PC-3 (cell line): ENCODE measurements at regions not wholly inside any gene's neighbourhood (a gene's known extent, or its start where the extent isn't known, plus 50 kb on each side); places are given as distances from the start of the nearest gene placed in this dataset.

Source experiments
- ATAC-seq: fragments of 200-7000 bp; cut with Tn5 transposase; 2 replicates; pipeline ENCODE4 v1.9.1; 2020; ENCODE audit warnings: mild to moderate bottlenecking, moderate library complexity
- BruUV-seq: library from RNA; stranded (reverse); fragments of 400-500 nt; replicated peaks from 2 replicates; lab custom pipeline; 2021; lab: Mats Ljungman, UMichigan
- CTCF ChIA-PET: fragments of 300-600 bp; sonication (Branson Sonifier 250); formaldehyde crosslinking; loops from one replicate; lab custom pipeline; 2022; ENCODE audit warnings: antibody characterized with exemption; lab: Charles Lee
- POLR2A ChIA-PET: fragments of 300-600 bp; sonication (Branson Sonifier 250); formaldehyde crosslinking; loops from one replicate; lab custom pipeline; 2022; ENCODE audit warnings: antibody characterized with exemption; ENCODE audit not compliant: unreplicated experiment; lab: Charles Lee
- DNase-seq: peaks from one replicate; pipeline ENCODE4 v3.0.0-alpha.2; 2015
- H2AFZ ChIP-seq: fragments of 300-600 bp; sonication (generic); 2 replicates; pipeline ENCODE4 v1.6.0; 2016; ENCODE audit warnings: antibody characterized with exemption, low read length
- H3F3A ChIP-seq: fragments of 300-600 bp; sonication (generic); one replicate; pipeline ENCODE4 v1.6.0; 2017; ENCODE audit warnings: antibody characterized with exemption, low read length, control low read depth, mild to moderate bottlenecking; ENCODE audit not compliant: unreplicated experiment
- H3K27ac ChIP-seq: fragments of 300-600 bp; sonication (generic); 2 replicates; pipeline ENCODE4 v1.5.1; 2016; ENCODE audit warnings: mild to moderate bottlenecking, low read length
- H3K27me3 ChIP-seq: fragments of 300-600 bp; sonication (generic); 2 replicates; pipeline ENCODE4 v1.6.1; 2016; ENCODE audit warnings: low read length, mixed read lengths
- H3K36me3 ChIP-seq: fragments of 300-600 bp; sonication (generic); 2 replicates; pipeline ENCODE4 v1.6.1; 2016; ENCODE audit warnings: low read depth, mixed run types, low read length, mixed read lengths
- H3K4me1 ChIP-seq: fragments of 300-600 bp; sonication (generic); 2 replicates; pipeline ENCODE4 v1.5.1; 2016; ENCODE audit warnings: low read length; ENCODE audit not compliant: insufficient read depth
- H3K4me2 ChIP-seq: fragments of 300-600 bp; sonication (generic); 2 replicates; pipeline ENCODE4 v1.6.0; 2016; ENCODE audit warnings: low read length
- H3K4me3 ChIP-seq: fragments of 300-600 bp; sonication (generic); 2 replicates; pipeline ENCODE4 v1.5.1; 2016; ENCODE audit warnings: mild to moderate bottlenecking, low read length, mixed read lengths
- H3K79me2 ChIP-seq: fragments of 300-600 bp; sonication (generic); 2 replicates; pipeline ENCODE4 v1.6.1; 2017; ENCODE audit warnings: low read length, mixed read lengths
- H3K9ac ChIP-seq: fragments of 300-600 bp; sonication (generic); 2 replicates; pipeline ENCODE4 v1.6.0; 2016; ENCODE audit warnings: mild to moderate bottlenecking, low read length
- H3K9me2 ChIP-seq: fragments of 300-600 bp; sonication (generic); replicated peaks from 2 replicates; pipeline ENCODE4 v1.6.1; 2016; ENCODE audit warnings: mixed run types, low read length, mixed read lengths
- H3K9me3 ChIP-seq: fragments of 300-600 bp; sonication (generic); 2 replicates; pipeline ENCODE4 v1.6.1; 2016; ENCODE audit warnings: low read length, mixed read lengths
- H4K20me1 ChIP-seq: fragments of 300-600 bp; sonication (generic); 2 replicates; pipeline ENCODE4 v1.6.1; 2016; ENCODE audit warnings: low read length, mixed read lengths
- EZH2 ChIP-seq: fragments of 300-600 bp; sonication (generic); IDR thresholded peaks from one replicate; pipeline ENCODE4 v1.6.1; 2017; ENCODE audit warnings: antibody characterized with exemption, mild to moderate bottlenecking, low read length; ENCODE audit not compliant: unreplicated experiment
- EZH2phosphoT487 ChIP-seq: fragments of 300-600 bp; sonication (generic); IDR thresholded peaks from 2 replicates; pipeline ENCODE4 v1.6.1; 2018; ENCODE audit warnings: mild to moderate bottlenecking, antibody characterized with exemption, low read length, borderline replicate concordance
- intact Hi-C: fragments of 100-400 bp; cut with micrococcal nuclease; formaldehyde crosslinking; loops from 2 replicates; pipeline ENCODE4 v1.9.0; 2023
- TF ChIP-seq, protein P1 (sequence below): fragments of 300-600 bp; sonication (generic); conservative IDR thresholded peaks from 2 replicates; pipeline ENCODE4 v1.5.1; 2017; ENCODE audit warnings: antibody characterized with exemption, low read depth, mild to moderate bottlenecking, low read length

DNA sequence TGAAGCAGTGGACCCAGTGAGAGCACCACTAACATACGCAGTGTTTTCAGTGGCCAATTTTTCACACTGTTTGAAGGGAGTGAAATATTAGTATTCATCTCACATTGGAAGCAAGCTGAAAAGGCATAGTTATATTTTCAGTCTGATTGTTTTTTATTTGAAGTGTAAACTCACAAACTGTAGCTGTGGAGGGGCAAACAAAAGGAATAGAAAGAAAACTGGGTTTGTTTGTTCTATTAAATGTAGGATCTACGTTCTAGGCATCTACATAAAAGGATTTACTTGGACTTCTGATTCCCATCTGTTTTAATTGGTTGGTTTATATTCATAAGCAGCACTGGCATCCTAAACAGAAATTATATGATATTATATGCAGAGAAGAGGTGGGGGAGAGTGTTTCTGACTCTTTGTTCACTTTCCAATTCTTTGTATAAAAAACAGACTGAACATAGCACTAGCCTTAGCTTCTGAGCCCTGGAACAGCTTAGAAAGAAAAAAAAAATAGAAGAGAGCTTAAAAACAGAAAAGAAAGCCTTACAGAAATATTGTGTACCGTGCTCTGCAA lies 447.8 kb upstream of the KCND2 start:
- Histone ChIP-seq H3K79me2 (no peaks in the 10 kb centered on the region), H3K27ac (no peak overlapping the region), H3K27me3 (no peaks in the 10 kb centered on the region), H3K4me2 (no peak overlapping the region), H3K4me1 (no peaks in the 10 kb centered on the region), H3K4me3 (no peak overlapping the region), H4K20me1 (no peaks in the 10 kb centered on the region), H3K36me3 (no peaks in the 10 kb centered on the region), H2AFZ (no peak overlapping the region), H3K9ac (no peak overlapping the region), H3K9me3 (no peaks in the 10 kb centered on the region), H3F3A (no peaks in the 10 kb centered on the region), H3K9me2 (no peaks in the 10 kb centered on the region)
- POLR2A ChIA-PET = no interaction called here
- no peak for DNase-seq
- intact Hi-C loops = no loop called here
- no TSS peak for BruUV-seq
- TF ChIP-seq, protein P1, sequence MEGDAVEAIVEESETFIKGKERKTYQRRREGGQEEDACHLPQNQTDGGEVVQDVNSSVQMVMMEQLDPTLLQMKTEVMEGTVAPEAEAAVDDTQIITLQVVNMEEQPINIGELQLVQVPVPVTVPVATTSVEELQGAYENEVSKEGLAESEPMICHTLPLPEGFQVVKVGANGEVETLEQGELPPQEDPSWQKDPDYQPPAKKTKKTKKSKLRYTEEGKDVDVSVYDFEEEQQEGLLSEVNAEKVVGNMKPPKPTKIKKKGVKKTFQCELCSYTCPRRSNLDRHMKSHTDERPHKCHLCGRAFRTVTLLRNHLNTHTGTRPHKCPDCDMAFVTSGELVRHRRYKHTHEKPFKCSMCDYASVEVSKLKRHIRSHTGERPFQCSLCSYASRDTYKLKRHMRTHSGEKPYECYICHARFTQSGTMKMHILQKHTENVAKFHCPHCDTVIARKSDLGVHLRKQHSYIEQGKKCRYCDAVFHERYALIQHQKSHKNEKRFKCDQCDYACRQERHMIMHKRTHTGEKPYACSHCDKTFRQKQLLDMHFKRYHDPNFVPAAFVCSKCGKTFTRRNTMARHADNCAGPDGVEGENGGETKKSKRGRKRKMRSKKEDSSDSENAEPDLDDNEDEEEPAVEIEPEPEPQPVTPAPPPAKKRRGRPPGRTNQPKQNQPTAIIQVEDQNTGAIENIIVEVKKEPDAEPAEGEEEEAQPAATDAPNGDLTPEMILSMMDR = no peak
- no peak for TF ChIP-seq EZH2phosphoT487
- TF ChIP-seq EZH2 = no peak
- CTCF ChIA-PET = no interaction called here
- no peak for ATAC-seq

DNA sequence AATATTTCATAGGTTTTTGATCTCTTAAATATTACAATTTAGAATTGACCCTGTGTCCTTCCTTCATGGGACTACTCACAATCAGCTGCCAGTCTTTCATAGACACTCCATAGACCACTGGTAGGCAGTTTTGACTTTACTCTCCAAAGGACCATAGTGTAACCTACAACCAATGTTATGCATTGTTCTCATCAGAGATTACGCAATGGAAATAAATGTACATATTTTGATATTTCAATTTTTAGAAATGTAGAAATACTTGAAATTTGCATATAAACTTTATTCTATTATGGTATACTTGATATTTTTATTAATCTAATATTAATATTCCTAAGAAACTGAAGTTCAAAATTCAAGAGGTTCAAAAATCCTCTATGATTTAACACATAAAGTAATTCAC lies 446.4 kb upstream of the KCND2 start:
- ChIA-PET CTCF (no interaction called here), POLR2A (no interaction called here)
- no peak overlapping the region for H3K4me3 ChIP-seq
- H4K20me1 ChIP-seq = no peaks in the 10 kb centered on the region
- no peaks in the 10 kb centered on the region for H3K79me2 ChIP-seq
- ATAC-seq (no peak), DNase-seq (no peak)
- H3K36me3 ChIP-seq = no peaks in the 10 kb centered on the region
- H2AFZ ChIP-seq = no peak overlapping the region
- H3K4me1 ChIP-seq = no peaks in the 10 kb centered on the region
- H3K9ac ChIP-seq = no peak overlapping the region
- no peaks in the 10 kb centered on the region for H3K9me2 ChIP-seq
- H3K27me3 ChIP-seq = no peaks in the 10 kb centered on the region
- H3K9me3 ChIP-seq = no peaks in the 10 kb centered on the region
- no peak overlapping the region for H3K27ac ChIP-seq
- H3K4me2 ChIP-seq = no peak overlapping the region
- no peaks in the 10 kb centered on the region for H3F3A ChIP-seq
- intact Hi-C loops = no loop called here
- no TSS peak for BruUV-seq
- TF ChIP-seq, protein P1 = no peak
- no peak for TF ChIP-seq EZH2phosphoT487
- TF ChIP-seq EZH2 = no peak

DNA sequence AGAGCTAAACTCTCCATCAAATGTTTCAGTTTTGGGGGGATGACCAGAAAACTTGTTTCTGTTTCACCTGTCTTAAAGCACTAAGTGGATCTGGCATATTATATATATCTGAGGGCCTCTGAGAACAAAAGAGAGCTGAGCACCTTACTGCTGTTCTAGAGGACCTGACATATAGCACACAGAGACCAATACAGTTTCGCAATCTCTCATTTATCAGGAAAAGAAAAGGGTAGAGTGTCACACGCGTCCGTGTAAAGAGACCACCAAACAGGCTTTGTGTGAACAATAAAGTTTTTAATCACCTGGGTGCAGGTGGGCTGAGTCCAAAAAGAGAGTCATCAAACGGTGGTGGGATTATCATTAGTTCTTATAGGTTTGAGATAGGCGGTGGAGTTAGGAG lies 434.5 kb upstream of the KCND2 start:
- no TSS peak for BruUV-seq
- POLR2A ChIA-PET = no interaction called here

More for the DNA sequence above, 434.5 kb upstream of the KCND2 start:
- Histone ChIP-seq H3K27me3 (no peaks in the 10 kb centered on the region), H3K9me3 (no peaks in the 10 kb centered on the region), H3K4me2 (no peak overlapping the region), H3K9ac (no peak overlapping the region), H3K27ac (no peak overlapping the region), H4K20me1 (no peaks in the 10 kb centered on the region), H3K4me3 (no peak overlapping the region), H2AFZ (no peak overlapping the region), H3K4me1 (no peaks in the 10 kb centered on the region), H3F3A (no peaks in the 10 kb centered on the region), H3K36me3 (no peaks in the 10 kb centered on the region), H3K9me2 (no peaks in the 10 kb centered on the region), H3K79me2 (no peaks in the 10 kb centered on the region)
- no peak for TF ChIP-seq EZH2
- TF ChIP-seq EZH2phosphoT487 = no peak
- TF ChIP-seq, protein P1 = no peak
- no peak for DNase-seq
- intact Hi-C loops = no loop called here
- no peak for ATAC-seq
- CTCF ChIA-PET = no interaction called here
